ENCODE measurements at regions not wholly inside any gene's neighbourhood (a gene's known extent, or its start where the extent isn't known, plus 50 kb on each side); places are given as distances from the start of the nearest gene placed in this dataset.

DNA sequence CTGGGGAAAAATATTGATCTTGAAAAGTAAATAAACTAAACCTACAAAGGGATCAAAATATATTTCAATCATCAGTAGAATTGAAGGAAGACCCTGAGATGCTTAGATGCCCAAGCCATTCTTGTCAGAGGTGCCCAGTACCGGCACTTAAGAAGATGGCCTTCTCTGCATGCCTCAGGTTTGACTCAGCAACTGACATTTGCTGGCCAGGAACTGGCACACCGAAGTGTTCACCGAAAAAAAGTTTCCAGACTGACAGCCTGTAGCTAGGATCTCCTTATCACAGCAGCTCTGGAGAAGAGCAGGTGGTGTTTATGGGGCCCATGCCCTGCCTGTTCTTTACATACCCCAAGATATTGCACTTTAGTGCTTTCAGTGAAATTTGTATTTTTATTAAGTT is 203.2 kb downstream of the MOXD1 start:
- ChIA-PET POLR2A (ENCODE audit: partially characterized antibody) (no interaction called here), CTCF (ENCODE audit: partially characterized antibody) (interaction anchor here (0.9 kb wide), 1 partner anchor 273 kb away, joined by 4 read pairs; no protein-coding TSS in a partner anchor)
- Histone ChIP-seq H3K4me3 (ENCODE audit: extremely low read depth in 1 of 4, insufficient read depth in 2 of 4, low read depth in 3 of 4, low read length in 4 of 4) (no peak overlapping the region), H4K91ac (replicated peaks; ENCODE audit: insufficient read length, low read length) (no peak overlapping the region), H3K18ac (ENCODE audit: extremely low read depth, low read length) (no peak overlapping the region), H2BK120ac (replicated peaks; ENCODE audit: low read depth, low read length) (no peak overlapping the region), H2BK20ac (ENCODE audit: low read length) (no peak overlapping the region), H3K23ac (ENCODE audit: insufficient read length) (no peak overlapping the region), H4K5ac (ENCODE audit: insufficient read length, low read depth, low read length) (no peak overlapping the region), H3K4me1 (replicated peaks in 1 of 4; ENCODE audit: control insufficient read depth in 3 of 4, insufficient read depth in 4 of 4, low read length in 3 of 4) (no peaks in the 10 kb centered on the region), H3K79me1 (ENCODE audit: low read depth, low read length) (no peaks in the 10 kb centered on the region), H4K20me1 (replicated peaks in 1 of 2; ENCODE audit: control insufficient read depth in 1 of 2, insufficient read depth in 2 of 2, low read length in 2 of 2) (no peaks in the 10 kb centered on the region), H3K27ac (ENCODE audit: low read depth, low read length) (no peak overlapping the region), H2AFZ (ENCODE audit: low read length) (no peak overlapping the region), H2BK15ac (ENCODE audit: low read length) (no peak overlapping the region), H4K8ac (ENCODE audit: extremely low read depth, insufficient read depth, low read length) (no peak overlapping the region), H2BK5ac (ENCODE audit: low read depth, low read length) (no peak overlapping the region), H3K23me2 (ENCODE audit: low read depth, low read length) (no peaks in the 10 kb centered on the region), H3K9me3 (ENCODE audit: insufficient read depth in 2 of 2, low read depth in 1 of 2, low read length in 1 of 2) (no peaks in the 10 kb centered on the region), H3K4ac (replicated peaks; ENCODE audit: insufficient read length, low read depth, low read length) (no peak overlapping the region), H2AK5ac (ENCODE audit: low read depth, low read length) (no peak overlapping the region), H3K9ac (replicated peaks in 1 of 4; ENCODE audit: extremely low read depth in 1 of 4, low read depth in 3 of 4, low read length in 3 of 4) (no peak overlapping the region), H3K79me2 (ENCODE audit: control insufficient read depth in 1 of 2, insufficient read depth in 2 of 2, low read length in 2 of 2) (no peaks in the 10 kb centered on the region), H2BK12ac (ENCODE audit: low read depth, low read length) (no peak overlapping the region), H3K36me3 (ENCODE audit: control insufficient read depth in 2 of 4, insufficient read depth in 4 of 4, low read length in 3 of 4) (no peaks in the 10 kb centered on the region), H3K56ac (replicated peaks; ENCODE audit: insufficient read length, low read depth, low read length) (no peak overlapping the region), H3K14ac (ENCODE audit: insufficient read length) (no peak overlapping the region), H3K27me3 (replicated peaks in 1 of 4; ENCODE audit: control insufficient read depth in 3 of 4, extremely low read depth in 1 of 4, insufficient read depth in 3 of 4, low read length in 3 of 4) (no peaks in the 10 kb centered on the region; a peak in 1 of 7 replicates), H3K4me2 (ENCODE audit: insufficient read depth in 1 of 2, low read depth in 2 of 2, low read length in 2 of 2) (no peak overlapping the region)
- WGBS, 2 experiments (ENCODE audit: extremely low coverage in 1 of 2, insufficient coverage in 1 of 2, insufficient read length in 1 of 2, insufficient replicate concordance in 2 of 2, low coverage in 1 of 2, low lambda C conversion rate in 2 of 2, missing lambda C conversion rate in 1 of 2), result 96% methylated on average over 3 of the region's 3 CpGs; no CpG with 5 or more reads in 1 of the 2 experiments
- DNase-seq (ENCODE audit: low read depth in 1 of 2, low spot score in 2 of 2), result no peak
- FAIRE-seq, result no peak
- no peak for TF ChIP-seq MAFK (IDR thresholded peaks at IDR 0.05; ENCODE audit: low read depth, low read length)
- TF ChIP-seq CHD1 (IDR thresholded peaks at IDR 0.05; ENCODE audit: low read depth, low read length), result no peak

Measured in H1 (cell line).